ENCODE measurements at regions not wholly inside any gene's neighbourhood (a gene's known extent, or its start where the extent isn't known, plus 50 kb on each side); places are given as distances from the start of the nearest gene placed in this dataset.
"Not testable (repeated sequence)": the region's sequence is repeated elsewhere in the genome, so short reads cannot be mapped to it uniquely, and the experiment has no call there.

GRCh38 chr4:79739912-79740311 lies 331.9 kb upstream of the GK2 start:
- Mint-ChIP-seq H3K36me3 (ENCODE audit: low read depth) (no peaks in the 10 kb centered on the region), H3K4me3 (no peak overlapping the region), H3K4me1 (no peaks in the 10 kb centered on the region), H3K27ac (no peak overlapping the region), H3K27me3 (peaks cover 5% of the 10 kb centered on the region), H3K9me3 (ENCODE audit: low read depth) (no peaks in the 10 kb centered on the region)
- ATAC-seq = no peak
- ChIA-PET CTCF (no interaction called here), POLR2A (no interaction called here)
- intact Hi-C loops (cut with DNase I, micrococcal nuclease) = no loop called here
- no peak for DNase-seq

GRCh38 chr4:79723507-79723906 lies 315.5 kb upstream of the GK2 start:
- Mint-ChIP-seq H3K27me3 (no peaks in the 10 kb centered on the region), H3K9me3 (ENCODE audit: low read depth) (no peaks in the 10 kb centered on the region), H3K27ac (no peak overlapping the region), H3K4me1 (no peaks in the 10 kb centered on the region), H3K36me3 (ENCODE audit: low read depth) (no peaks in the 10 kb centered on the region), H3K4me3 (no peak overlapping the region)
- intact Hi-C loops (cut with DNase I, micrococcal nuclease) = no loop called here
- no peak for ATAC-seq
- ChIA-PET CTCF (no interaction called here), POLR2A (no interaction called here)
- no peak for DNase-seq

GRCh38 chr4:79700356-79700755 lies 292.3 kb upstream of the GK2 start:
- peaks cover 5% of the 10 kb centered on the region for H3K27me3 Mint-ChIP-seq
- DNase-seq = no peak
- ATAC-seq = no peak
- H3K27ac Mint-ChIP-seq = no peak overlapping the region
- no peaks in the 10 kb centered on the region for H3K36me3 Mint-ChIP-seq (ENCODE audit: low read depth)
- H3K9me3 Mint-ChIP-seq (ENCODE audit: low read depth) = peaks cover 4% of the 10 kb centered on the region
- intact Hi-C loops (cut with DNase I, micrococcal nuclease) = no loop called here
- no peak overlapping the region for H3K4me3 Mint-ChIP-seq
- POLR2A ChIA-PET = no interaction called here
- CTCF ChIA-PET = no interaction called here
- H3K4me1 Mint-ChIP-seq = no peaks in the 10 kb centered on the region

GRCh38 chr4:79697444-79697843 lies 289.4 kb upstream of the GK2 start:
- H3K4me1 Mint-ChIP-seq = no peaks in the 10 kb centered on the region
- DNase-seq (no peak), ATAC-seq (no peak)
- no peak overlapping the region for H3K4me3 Mint-ChIP-seq
- POLR2A ChIA-PET = no interaction called here
- H3K27me3 Mint-ChIP-seq = peaks cover 5% of the 10 kb centered on the region
- CTCF ChIA-PET = no interaction called here
- intact Hi-C loops (cut with DNase I, micrococcal nuclease) = no loop called here
- H3K27ac Mint-ChIP-seq = no peak overlapping the region
- H3K9me3 Mint-ChIP-seq (ENCODE audit: low read depth) = peaks cover 7% of the 10 kb centered on the region
- no peaks in the 10 kb centered on the region for H3K36me3 Mint-ChIP-seq (ENCODE audit: low read depth)

- POLR2A ChIA-PET, H3K27me3 Mint-ChIP-seq: not testable (repeated sequence)
Measured at GRCh38 chr4:79696534-79696933, 288.5 kb upstream of the GK2 start.

GRCh38 chr4:79695848-79696247 lies 287.8 kb upstream of the GK2 start:
- DNase-seq (no peak), ATAC-seq (no peak)
- Mint-ChIP-seq H3K27ac (no peak overlapping the region), H3K27me3 (peaks cover 5% of the 10 kb centered on the region), H3K9me3 (ENCODE audit: low read depth) (peaks cover 7% of the 10 kb centered on the region), H3K36me3 (ENCODE audit: low read depth) (no peaks in the 10 kb centered on the region), H3K4me1 (no peaks in the 10 kb centered on the region), H3K4me3 (no peak overlapping the region)
- intact Hi-C loops (cut with DNase I, micrococcal nuclease) = no loop called here
- ChIA-PET POLR2A (no interaction called here), CTCF (interaction anchor here (0.6 kb wide), 1 partner anchor 295 kb away, joined by 3 read pairs; no protein-coding TSS in a partner anchor)

More at GRCh38 chr4:79696534-79696933, 288.5 kb upstream of the GK2 start:
- H3K9me3 Mint-ChIP-seq (ENCODE audit: low read depth); H3K4me1 Mint-ChIP-seq; intact Hi-C loops (cut with DNase I, micrococcal nuclease); H3K36me3 Mint-ChIP-seq (ENCODE audit: low read depth); H3K4me3 Mint-ChIP-seq; H3K27ac Mint-ChIP-seq; ATAC-seq; DNase-seq: not testable (repeated sequence)
- CTCF ChIA-PET = interaction anchor here (0.6 kb wide), 1 partner anchor 294 kb away, joined by 3 read pairs; no protein-coding TSS in a partner anchor

GRCh38 chr4:79689740-79690139 lies 281.7 kb upstream of the GK2 start:
- DNase-seq (no peak), ATAC-seq (no peak)
- Mint-ChIP-seq H3K9me3 (ENCODE audit: low read depth) (peaks cover 6% of the 10 kb centered on the region), H3K27me3 (peaks cover 3% of the 10 kb centered on the region), H3K36me3 (ENCODE audit: low read depth) (no peaks in the 10 kb centered on the region), H3K4me3 (no peak overlapping the region), H3K27ac (no peak overlapping the region), H3K4me1 (peaks cover 6% of the 10 kb centered on the region)
- ChIA-PET POLR2A (no interaction called here), CTCF (no interaction called here)
- intact Hi-C loops (cut with DNase I, micrococcal nuclease) = no loop called here

- Mint-ChIP-seq H3K4me3 (no peak overlapping the region), H3K27ac (no peak overlapping the region), H3K36me3 (ENCODE audit: low read depth) (no peaks in the 10 kb centered on the region), H3K9me3 (ENCODE audit: low read depth) (peaks cover under 1% of the 10 kb centered on the region), H3K27me3 (no peaks in the 10 kb centered on the region), H3K4me1 (peaks cover 6% of the 10 kb centered on the region)
- DNase-seq (no peak), ATAC-seq (no peak)
- POLR2A ChIA-PET = no interaction called here
- intact Hi-C loops (cut with DNase I, micrococcal nuclease) = no loop called here
- CTCF ChIA-PET = no interaction called here
Measured at GRCh38 chr4:79688691-79689090, 280.7 kb upstream of the GK2 start.

- Mint-ChIP-seq H3K27ac (no peak overlapping the region), H3K4me3 (no peak overlapping the region), H3K36me3 (ENCODE audit: low read depth) (no peaks in the 10 kb centered on the region), H3K9me3 (ENCODE audit: low read depth) (no peaks in the 10 kb centered on the region), H3K27me3 (no peaks in the 10 kb centered on the region), H3K4me1 (peaks cover 6% of the 10 kb centered on the region)
- POLR2A ChIA-PET = no interaction called here
- DNase-seq = no peak
- CTCF ChIA-PET = no interaction called here
- ATAC-seq = no peak
- intact Hi-C loops (cut with DNase I, micrococcal nuclease) = no loop called here
Measured at GRCh38 chr4:79687006-79687405, 279.0 kb upstream of the GK2 start.

- no peaks in the 10 kb centered on the region for H3K27me3 Mint-ChIP-seq
- no peak overlapping the region for H3K4me3 Mint-ChIP-seq
Measured at GRCh38 chr4:79685542-79685941, 277.5 kb upstream of the GK2 start.

GRCh38 chr4:79684516-79684915 lies 276.5 kb upstream of the GK2 start:
- H3K9me3 Mint-ChIP-seq (ENCODE audit: low read depth) = no peaks in the 10 kb centered on the region
- no peaks in the 10 kb centered on the region for H3K36me3 Mint-ChIP-seq (ENCODE audit: low read depth)
- H3K4me3 Mint-ChIP-seq = no peak overlapping the region
- POLR2A ChIA-PET = no interaction called here
- peaks cover 6% of the 10 kb centered on the region for H3K4me1 Mint-ChIP-seq
- intact Hi-C loops (cut with DNase I, micrococcal nuclease) = no loop called here
- no peak for DNase-seq
- no peak overlapping the region for H3K27ac Mint-ChIP-seq
- H3K27me3 Mint-ChIP-seq = no peaks in the 10 kb centered on the region
- CTCF ChIA-PET = no interaction called here
- ATAC-seq = no peak

More at GRCh38 chr4:79685542-79685941, 277.5 kb upstream of the GK2 start:
- H3K4me1 Mint-ChIP-seq = peaks cover 6% of the 10 kb centered on the region
- H3K27ac Mint-ChIP-seq = no peak overlapping the region
- ATAC-seq = no peak
- H3K9me3 Mint-ChIP-seq (ENCODE audit: low read depth) = no peaks in the 10 kb centered on the region
- CTCF ChIA-PET = no interaction called here
- intact Hi-C loops (cut with DNase I, micrococcal nuclease) = no loop called here
- no peaks in the 10 kb centered on the region for H3K36me3 Mint-ChIP-seq (ENCODE audit: low read depth)
- POLR2A ChIA-PET = no interaction called here
- DNase-seq = no peak

- DNase-seq = no peak
- intact Hi-C loops (cut with DNase I, micrococcal nuclease) = no loop called here
- no peaks in the 10 kb centered on the region for H3K36me3 Mint-ChIP-seq (ENCODE audit: low read depth)
- CTCF ChIA-PET = no interaction called here
- H3K27me3 Mint-ChIP-seq = peaks cover 2% of the 10 kb centered on the region
- H3K4me1 Mint-ChIP-seq = peaks cover 14% of the 10 kb centered on the region
- H3K27ac Mint-ChIP-seq = no peak overlapping the region
- no peak for ATAC-seq
- POLR2A ChIA-PET = no interaction called here
- no peaks in the 10 kb centered on the region for H3K9me3 Mint-ChIP-seq (ENCODE audit: low read depth)
- H3K4me3 Mint-ChIP-seq = no peak overlapping the region
Measured at GRCh38 chr4:79682801-79683530, 274.9 kb upstream of the GK2 start.

- H3K27ac Mint-ChIP-seq = no peak overlapping the region
- intact Hi-C loops (cut with DNase I, micrococcal nuclease) = no loop called here
- no peaks in the 10 kb centered on the region for H3K36me3 Mint-ChIP-seq (ENCODE audit: low read depth)
- ChIA-PET CTCF (no interaction called here), POLR2A (no interaction called here)
- no peaks in the 10 kb centered on the region for H3K9me3 Mint-ChIP-seq (ENCODE audit: low read depth)
- H3K4me1 Mint-ChIP-seq = peaks cover 14% of the 10 kb centered on the region
- ATAC-seq (no peak), DNase-seq (no peak)
- no peak overlapping the region for H3K4me3 Mint-ChIP-seq
- H3K27me3 Mint-ChIP-seq = peaks cover 2% of the 10 kb centered on the region
Measured at GRCh38 chr4:79682161-79682560, 274.1 kb upstream of the GK2 start.

All from activated CD4-positive, alpha-beta T cell treated with anti-CD3 and anti-CD28 coated beads for 36 hours (primary cell).